Endothelial cell of umbilical vein (primary cell): ENCODE measurements at regions not wholly inside any gene's neighbourhood (a gene's known extent, or its start where the extent isn't known, plus 50 kb on each side); places are given as distances from the start of the nearest gene placed in this dataset.
A peak's percentile ranks its signal among the peaks of the same experiment; 100 is the strongest.
"Not testable (repeated sequence)": the region's sequence is repeated elsewhere in the genome, so short reads cannot be mapped to it uniquely, and the experiment has no call there.

Experiments
- BruUV-seq: library from RNA; stranded (reverse); fragments of 400-500 nt; replicated peaks from 2 replicates; lab custom pipeline; 2021; lab: Mats Ljungman, UMichigan
- CTCF ChIA-PET: fragments of 300-600, 350-600 bp; sonication (Branson Sonifier 250); formaldehyde crosslinking; loops from one replicate; lab custom pipeline; 2021; ENCODE audit warnings: antibody characterized with exemption, inconsistent platforms; lab: Charles Lee
- POLR2A ChIA-PET: fragments of 300-600, 350-600 bp; sonication (Branson Sonifier 250); formaldehyde crosslinking; loops from one replicate; lab custom pipeline; 2021; ENCODE audit warnings: antibody characterized with exemption, inconsistent platforms; lab: Charles Lee
- DNase-seq: peaks from one replicate; pipeline ENCODE4 v3.0.0-alpha.2; 2011; ENCODE audit warnings: low read depth, low spot score
- FAIRE-seq: peaks from 2 replicates; lab custom pipeline; 2011; peaks lifted over from hg19 to GRCh38; lab: Jason Lieb, UNC
- H2AFZ ChIP-seq: 2 replicates; pipeline ENCODE4 v1.6.0; 2012; ENCODE audit warnings: low read depth, low read length, control low read depth, inconsistent platforms
- H3K27ac ChIP-seq: 2 replicates; pipeline ENCODE4 v1.5.1; 2011; ENCODE audit warnings: low read depth, mild to moderate bottlenecking, control low read depth, low read length, moderate library complexity; ENCODE audit not compliant: insufficient read depth
- H3K27me3 ChIP-seq, 2 experiments: 2 replicates each; pipeline versions ENCODE4 v1.6.0 to v1.6.1; 2011; ENCODE audit warnings: low read length in 2 of 2, mixed read lengths in 1 of 2; ENCODE audit not compliant: control insufficient read depth in 2 of 2, insufficient read depth in 2 of 2
- H3K36me3 ChIP-seq, 2 experiments: 2 replicates in 1 of 2; 3 replicates in 1 of 2; pipeline ENCODE4 v1.5.1; 2011; ENCODE audit warnings: low read length in 2 of 2, mild to moderate bottlenecking in 1 of 2, moderate library complexity in 1 of 2; ENCODE audit not compliant: control insufficient read depth in 2 of 2, insufficient read depth in 2 of 2; ENCODE audit errors: extremely low read depth in 1 of 2
- H3K4me1 ChIP-seq: 3 replicates; pipeline ENCODE4 v1.5.1; 2011; ENCODE audit warnings: mild to moderate bottlenecking, low read length; ENCODE audit not compliant: control insufficient read depth, insufficient read depth; ENCODE audit errors: extremely low read depth
- H3K4me2 ChIP-seq: 2 replicates; pipeline ENCODE4 v1.6.1; 2011; ENCODE audit warnings: low read length, control low read depth, mixed read lengths; ENCODE audit not compliant: insufficient read depth
- H3K4me3 ChIP-seq, 3 experiments: fragments of 200-600 bp in 1 of 3; sonication (generic), shearing (Covaris generic) in 1 of 3; replicated peaks in 1 of 3; 2 replicates each; pipeline ENCODE4 v1.5.1; 2011 to 2016; ENCODE audit warnings: control low read depth in 3 of 3, low read length in 3 of 3, mild to moderate bottlenecking in 2 of 3, inconsistent platforms in 1 of 3, low read depth in 1 of 3, moderate library complexity in 1 of 3; ENCODE audit not compliant: insufficient read depth in 1 of 3
- H3K79me2 ChIP-seq: 2 replicates; pipeline ENCODE4 v1.6.0; 2012; ENCODE audit warnings: low read length, inconsistent platforms; ENCODE audit not compliant: control insufficient read depth, insufficient read depth
- H3K9ac ChIP-seq: replicated peaks from 2 replicates; pipeline ENCODE3; 2011; ENCODE audit warnings: low read length, control low read depth; ENCODE audit not compliant: insufficient read depth; ENCODE audit errors: extremely low read depth
- H3K9me1 ChIP-seq: replicated peaks from 3 replicates; pipeline ENCODE4 v1.6.0; 2011; ENCODE audit warnings: mild to moderate bottlenecking, low read length; ENCODE audit not compliant: control insufficient read depth, insufficient read depth; ENCODE audit errors: extremely low read depth
- H3K9me3 ChIP-seq: replicated peaks from 2 replicates; pipeline ENCODE4 v1.5.1; 2012; ENCODE audit warnings: low read length, inconsistent platforms; ENCODE audit not compliant: control insufficient read depth, insufficient read depth
- H4K20me1 ChIP-seq: replicated peaks from 2 replicates; pipeline ENCODE3; 2011; ENCODE audit warnings: mild to moderate bottlenecking, low read length; ENCODE audit not compliant: control insufficient read depth, insufficient read depth; ENCODE audit errors: extremely low read depth
- EZH2 ChIP-seq: IDR thresholded peaks from 2 replicates; pipeline ENCODE4 v1.6.1; 2012; ENCODE audit warnings: borderline replicate concordance, low read depth, mild to moderate bottlenecking, moderate library complexity, low read length, inconsistent platforms; ENCODE audit not compliant: severe bottlenecking
- FOS ChIP-seq: IDR thresholded peaks from 2 replicates; pipeline ENCODE4 v1.6.1; 2011; ENCODE audit warnings: mild to moderate bottlenecking, low read length, moderate library complexity, borderline replicate concordance; ENCODE audit not compliant: insufficient read depth
- GATA2 ChIP-seq: IDR thresholded peaks from 2 replicates; pipeline ENCODE4 v1.7.0; 2011; ENCODE audit warnings: low read depth, mild to moderate bottlenecking, moderate library complexity, mixed read lengths, low read length; ENCODE audit not compliant: insufficient read length, insufficient read depth
- JUN ChIP-seq: IDR thresholded peaks from 2 replicates; pipeline ENCODE4 v1.6.1; 2011; ENCODE audit warnings: borderline replicate concordance, low read depth; ENCODE audit not compliant: insufficient read length, insufficient read depth
- MYC ChIP-seq: IDR thresholded peaks from one replicate; pipeline ENCODE4 v1.6.1; 2011; ENCODE audit warnings: mild to moderate bottlenecking, low read depth, low read length
- POLR2A ChIP-seq: IDR thresholded peaks from 2 replicates; pipeline ENCODE4 v1.6.1; 2012; ENCODE audit warnings: low read depth, mild to moderate bottlenecking, control low read depth, low read length
- POLR2AphosphoS5 ChIP-seq: IDR thresholded peaks from 2 replicates; pipeline ENCODE4 v1.6.1; 2012; ENCODE audit warnings: low read depth, mild to moderate bottlenecking, control low read depth, low read length, moderate library complexity; ENCODE audit not compliant: insufficient read depth
- dilution Hi-C: fragments of 300-500 bp; cut with MboI; formaldehyde crosslinking; loops from one replicate; pipeline ENCODE4 v1.15.0; 2019; ENCODE audit warnings: low sequenced_read_pairs; ENCODE audit not compliant: extremely low pct_ligation_motif_present
- intact Hi-C: fragments of 100-400 bp; cut with micrococcal nuclease; formaldehyde crosslinking; loops from one replicate; pipeline ENCODE4 v1.10.0; 2022
- TF ChIP-seq, protein P1 (sequence below), 2 donors: IDR thresholded peaks; 1 replicate in 1 of 2; 2 replicates in 1 of 2; pipeline ENCODE4 v1.5.1; 2011; ENCODE audit warnings: low read length in 2 of 2, mild to moderate bottlenecking in 2 of 2, moderate library complexity in 2 of 2, control low read depth in 1 of 2, inconsistent platforms in 1 of 2, low read depth in 1 of 2; ENCODE audit not compliant: insufficient read depth in 1 of 2; ENCODE audit errors: extremely low read depth in 1 of 2
- TF ChIP-seq, protein P2 (sequence below): IDR thresholded peaks from 2 replicates; pipeline ENCODE4 v1.6.1; 2011; ENCODE audit not compliant: insufficient read depth, insufficient read length

DNA sequence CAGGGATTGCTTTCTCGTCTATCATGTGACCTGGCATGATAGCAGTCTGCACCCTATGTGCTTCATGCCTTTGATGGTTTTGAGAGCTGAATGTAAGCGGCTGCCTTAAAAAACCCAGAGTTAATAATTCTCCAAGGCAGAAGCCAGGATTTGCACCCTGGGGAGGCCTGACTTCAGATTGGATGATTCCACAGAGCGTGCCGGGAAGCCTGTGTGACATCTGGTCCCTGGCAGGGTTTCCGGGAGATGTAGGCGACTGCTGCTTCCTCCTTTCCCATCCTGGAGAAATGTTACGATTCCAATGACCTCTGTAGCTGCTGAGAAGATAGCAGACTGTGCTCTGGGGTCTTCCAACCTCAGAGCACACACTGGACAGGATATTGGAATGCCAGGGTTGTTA is 255.0 kb downstream of the GADD45G start:
- H3K79me2 ChIP-seq, intact Hi-C loops, CTCF ChIA-PET, H4K20me1 ChIP-seq, H2AFZ ChIP-seq, H3K27ac ChIP-seq, H3K36me3 ChIP-seq, FAIRE-seq, H3K9me3 ChIP-seq, BruUV-seq, POLR2A ChIA-PET, H3K9me1 ChIP-seq, DNase-seq, H3K4me3 ChIP-seq, H3K9ac ChIP-seq, H3K4me2 ChIP-seq, H3K4me1 ChIP-seq, H3K27me3 ChIP-seq, dilution Hi-C loops: not testable (repeated sequence)

DNA sequence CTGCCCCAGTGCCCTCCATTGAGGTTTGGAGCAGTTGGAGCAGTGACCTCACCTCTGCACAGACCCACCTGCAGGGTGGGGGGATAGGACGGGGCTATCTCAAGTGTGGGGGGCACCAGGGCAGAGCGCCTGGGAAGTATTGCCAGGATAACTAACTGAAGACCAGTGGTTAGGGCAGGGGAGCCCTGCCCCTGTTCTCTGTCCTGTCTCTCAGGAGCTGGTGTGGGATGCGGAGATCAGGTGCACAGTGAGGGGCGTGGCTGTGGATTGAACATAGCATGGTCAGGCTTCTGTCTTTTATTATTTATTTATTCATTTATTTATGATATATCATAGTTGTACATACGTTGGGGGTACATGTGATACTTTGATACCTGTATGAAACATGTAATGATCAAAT is 256.6 kb downstream of the GADD45G start:
- H3K4me3 ChIP-seq, dilution Hi-C loops, BruUV-seq, H3K4me1 ChIP-seq, H3K36me3 ChIP-seq, H3K9ac ChIP-seq, H2AFZ ChIP-seq, H3K9me3 ChIP-seq, DNase-seq, H3K9me1 ChIP-seq, FAIRE-seq, H3K27ac ChIP-seq, POLR2A ChIA-PET, H3K27me3 ChIP-seq, H3K79me2 ChIP-seq, H4K20me1 ChIP-seq, CTCF ChIA-PET, H3K4me2 ChIP-seq: not testable (repeated sequence)
- intact Hi-C loops = loop anchor here (1.0 kb wide), 1 partner anchor 25 kb away; no protein-coding TSS in a partner anchor

DNA sequence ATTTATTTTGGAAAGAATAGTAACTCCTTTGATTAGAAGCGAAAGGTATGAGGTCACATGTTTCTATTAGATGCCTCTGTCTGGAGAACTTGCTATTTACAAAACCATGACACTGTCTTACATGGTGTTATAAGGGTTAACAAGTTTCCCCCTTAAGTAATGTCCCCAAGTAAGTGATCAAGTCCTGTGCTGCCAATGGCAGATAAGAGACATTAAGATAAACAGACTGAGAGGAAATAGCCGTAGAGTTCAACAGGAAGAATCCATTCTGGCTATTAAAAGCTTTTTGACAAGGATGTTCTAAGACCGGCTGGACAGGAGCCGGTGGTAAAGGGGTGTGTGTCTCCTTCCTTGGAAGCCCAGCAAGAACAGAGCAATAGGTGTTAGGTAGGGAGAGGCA is 257.5 kb downstream of the GADD45G start:
- Histone ChIP-seq H3K4me2 (no peak overlapping the region), H3K27me3 (peaks cover 0 to 2% of the 10 kb centered on the region in 2 experiments), H4K20me1 (no peaks in the 10 kb centered on the region), H3K4me1 (no peaks in the 10 kb centered on the region), H3K27ac (no peak overlapping the region), H3K9me1 (no peaks in the 10 kb centered on the region), H2AFZ (peak overlapping the region; percentile 33), H3K4me3 (no peak overlapping the region), H3K9me3 (no peaks in the 10 kb centered on the region), H3K36me3 (no peaks in the 10 kb centered on the region), H3K9ac (no peak overlapping the region), H3K79me2 (no peaks in the 10 kb centered on the region)
- ChIA-PET CTCF (no interaction called here), POLR2A (no interaction called here)
- no TSS peak for BruUV-seq
- intact Hi-C loops = no loop called here
- no peak for FAIRE-seq
- no peak for DNase-seq
- no peak for TF ChIP-seq JUN
- no peak for TF ChIP-seq POLR2A
- TF ChIP-seq, protein P1, sequence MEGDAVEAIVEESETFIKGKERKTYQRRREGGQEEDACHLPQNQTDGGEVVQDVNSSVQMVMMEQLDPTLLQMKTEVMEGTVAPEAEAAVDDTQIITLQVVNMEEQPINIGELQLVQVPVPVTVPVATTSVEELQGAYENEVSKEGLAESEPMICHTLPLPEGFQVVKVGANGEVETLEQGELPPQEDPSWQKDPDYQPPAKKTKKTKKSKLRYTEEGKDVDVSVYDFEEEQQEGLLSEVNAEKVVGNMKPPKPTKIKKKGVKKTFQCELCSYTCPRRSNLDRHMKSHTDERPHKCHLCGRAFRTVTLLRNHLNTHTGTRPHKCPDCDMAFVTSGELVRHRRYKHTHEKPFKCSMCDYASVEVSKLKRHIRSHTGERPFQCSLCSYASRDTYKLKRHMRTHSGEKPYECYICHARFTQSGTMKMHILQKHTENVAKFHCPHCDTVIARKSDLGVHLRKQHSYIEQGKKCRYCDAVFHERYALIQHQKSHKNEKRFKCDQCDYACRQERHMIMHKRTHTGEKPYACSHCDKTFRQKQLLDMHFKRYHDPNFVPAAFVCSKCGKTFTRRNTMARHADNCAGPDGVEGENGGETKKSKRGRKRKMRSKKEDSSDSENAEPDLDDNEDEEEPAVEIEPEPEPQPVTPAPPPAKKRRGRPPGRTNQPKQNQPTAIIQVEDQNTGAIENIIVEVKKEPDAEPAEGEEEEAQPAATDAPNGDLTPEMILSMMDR (IDR thresholded peaks at IDR 0.05; ENCODE audit: extremely low read depth in 1 of 2, insufficient read depth in 1 of 2, low read depth in 1 of 2, low read length in 2 of 2) = no peak
- TF ChIP-seq FOS = no peak
- TF ChIP-seq POLR2AphosphoS5 = no peak
- TF ChIP-seq, protein P2, sequence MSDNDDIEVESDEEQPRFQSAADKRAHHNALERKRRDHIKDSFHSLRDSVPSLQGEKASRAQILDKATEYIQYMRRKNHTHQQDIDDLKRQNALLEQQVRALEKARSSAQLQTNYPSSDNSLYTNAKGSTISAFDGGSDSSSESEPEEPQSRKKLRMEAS = no peak
- no peak for TF ChIP-seq EZH2
- TF ChIP-seq GATA2 = no peak
- TF ChIP-seq MYC = no peak
- dilution Hi-C loops = no loop called here
